Upper lobe of left lung (tissue), 4 donors: ENCODE measurements at regions not wholly inside any gene's neighbourhood (a gene's known extent, or its start where the extent isn't known, plus 50 kb on each side); places are given as distances from the start of the nearest gene placed in this dataset.

Experiments
- CTCF ChIP-seq, 6 experiments: fragments of 450-650 bp in 4 of 6; fragments of 200-600 bp in 2 of 6; sonication (generic) in 2 of 6; IDR thresholded peaks; one replicate each; pipeline ENCODE4 v1.5.1; 2016 to 2019; ENCODE audit warnings: antibody characterized with exemption in 6 of 6
- POLR2A ChIP-seq, 4 donors: fragments of 450-650 bp; IDR thresholded peaks; one replicate each; pipeline ENCODE4 v1.5.1; 2016 to 2017; ENCODE audit warnings: antibody characterized with exemption in 4 of 4, mild to moderate bottlenecking in 2 of 4

- TF ChIP-seq CTCF (IDR thresholded peaks at IDR 0.05): no peak
- no peak for TF ChIP-seq POLR2A (IDR thresholded peaks at IDR 0.05)
Measured at GRCh38 chr12:58342736-58343135, 401.4 kb downstream of the ATP23 start.
